Ascending aorta (tissue), 2 donors: ENCODE measurements at regions not wholly inside any gene's neighbourhood (a gene's known extent, or its start where the extent isn't known, plus 50 kb on each side); places are given as distances from the start of the nearest gene placed in this dataset.

Experiments used
- DNase-seq, 2 donors: peaks; one replicate each; pipeline ENCODE4 v3.0.0-alpha.2; 2019; ENCODE audit warnings: low spot score in 2 of 2
- H3K27ac ChIP-seq, 2 donors: fragments of 200-600 bp; sonication (generic); one replicate each; pipeline ENCODE4 v1.5.1; 2016 to 2017; ENCODE audit warnings: mild to moderate bottlenecking in 1 of 2
- H3K27me3 ChIP-seq: fragments of 200-600 bp; sonication (generic); one replicate; pipeline ENCODE4 v1.5.1; 2017
- H3K36me3 ChIP-seq, 2 donors: fragments of 200-600 bp; sonication (generic); one replicate each; pipeline ENCODE4 v1.5.1; 2016
- H3K4me1 ChIP-seq, 2 donors: fragments of 200-600 bp; sonication (generic); one replicate each; pipeline ENCODE4 v1.5.1; 2016 to 2017; ENCODE audit warnings: mild to moderate bottlenecking in 1 of 2
- H3K4me3 ChIP-seq, 2 donors: fragments of 200-600 bp; sonication (generic); one replicate each; pipeline ENCODE4 v1.5.1; 2016 to 2017; ENCODE audit warnings: mild to moderate bottlenecking in 1 of 2
- H3K9me3 ChIP-seq, 2 donors: fragments of 200-600 bp; sonication (generic); one replicate each; pipeline ENCODE4 v1.5.1; 2016
- intact Hi-C: fragments of 100-400 bp; cut with DNase I; formaldehyde crosslinking; loops from one replicate; pipeline ENCODE4 v1.15.1; 2023
- TF ChIP-seq, protein P1 (sequence below), 3 experiments: fragments of 200-600 bp in 2 of 3; fragments of 450-650 bp in 1 of 3; sonication (generic) in 2 of 3; IDR thresholded peaks; one replicate each; pipeline ENCODE4 v1.5.1; 2016 to 2019; ENCODE audit warnings: antibody characterized with exemption in 3 of 3, mild to moderate bottlenecking in 1 of 3, moderate library complexity in 1 of 3

DNA sequence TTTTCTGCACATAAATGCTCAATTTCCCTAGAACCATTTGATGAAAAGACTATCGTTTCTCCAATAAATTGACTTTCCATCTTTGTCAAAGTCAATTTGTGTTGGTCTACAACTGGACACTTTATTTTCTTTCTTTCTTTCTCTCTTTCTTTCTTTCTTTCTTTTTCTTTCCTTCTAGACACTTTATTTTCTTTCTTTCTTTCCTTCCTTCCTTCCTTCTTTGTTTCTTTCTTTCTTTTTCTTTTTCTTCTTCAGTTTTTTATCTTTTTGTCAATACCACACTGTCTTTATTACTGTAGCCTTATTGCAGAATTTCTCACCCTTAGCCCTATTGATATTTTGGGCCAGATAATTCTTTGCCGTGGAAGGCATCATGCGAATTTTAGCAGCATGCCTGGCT lies 73.5 kb downstream of the FASLG start:
- H3K4me1 ChIP-seq, result no peaks in the 10 kb centered on the region
- TF ChIP-seq, protein P1, sequence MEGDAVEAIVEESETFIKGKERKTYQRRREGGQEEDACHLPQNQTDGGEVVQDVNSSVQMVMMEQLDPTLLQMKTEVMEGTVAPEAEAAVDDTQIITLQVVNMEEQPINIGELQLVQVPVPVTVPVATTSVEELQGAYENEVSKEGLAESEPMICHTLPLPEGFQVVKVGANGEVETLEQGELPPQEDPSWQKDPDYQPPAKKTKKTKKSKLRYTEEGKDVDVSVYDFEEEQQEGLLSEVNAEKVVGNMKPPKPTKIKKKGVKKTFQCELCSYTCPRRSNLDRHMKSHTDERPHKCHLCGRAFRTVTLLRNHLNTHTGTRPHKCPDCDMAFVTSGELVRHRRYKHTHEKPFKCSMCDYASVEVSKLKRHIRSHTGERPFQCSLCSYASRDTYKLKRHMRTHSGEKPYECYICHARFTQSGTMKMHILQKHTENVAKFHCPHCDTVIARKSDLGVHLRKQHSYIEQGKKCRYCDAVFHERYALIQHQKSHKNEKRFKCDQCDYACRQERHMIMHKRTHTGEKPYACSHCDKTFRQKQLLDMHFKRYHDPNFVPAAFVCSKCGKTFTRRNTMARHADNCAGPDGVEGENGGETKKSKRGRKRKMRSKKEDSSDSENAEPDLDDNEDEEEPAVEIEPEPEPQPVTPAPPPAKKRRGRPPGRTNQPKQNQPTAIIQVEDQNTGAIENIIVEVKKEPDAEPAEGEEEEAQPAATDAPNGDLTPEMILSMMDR (IDR thresholded peaks at IDR 0.05), result no peak
- no peaks in the 10 kb centered on the region for H3K9me3 ChIP-seq
- intact Hi-C loops, result no loop called here
- H3K27ac ChIP-seq, result no peak overlapping the region
- no peaks in the 10 kb centered on the region for H3K36me3 ChIP-seq
- H3K27me3 ChIP-seq, result no peaks in the 10 kb centered on the region
- DNase-seq, result no peak
- no peak overlapping the region for H3K4me3 ChIP-seq

DNA sequence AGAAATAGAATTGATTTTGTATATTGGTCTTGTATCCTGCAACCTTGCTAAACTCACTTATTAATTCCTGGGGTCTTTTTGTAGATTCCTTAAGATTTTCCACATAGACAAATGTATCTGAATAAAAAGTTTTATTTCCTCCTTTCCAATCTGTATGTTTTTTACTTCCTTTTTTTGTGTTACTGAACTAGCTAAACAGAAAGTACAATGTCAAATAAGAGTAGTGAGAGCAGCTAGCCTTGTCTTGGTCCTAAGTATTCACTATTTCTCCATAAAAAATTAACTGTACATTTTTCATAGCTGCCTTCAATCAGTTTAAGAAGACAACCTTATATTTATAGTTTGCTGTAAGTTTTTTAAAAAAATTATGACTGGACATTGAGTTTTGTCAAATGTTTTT lies 74.9 kb downstream of the FASLG start:
- Histone ChIP-seq H3K4me3 (no peak overlapping the region), H3K4me1 (no peaks in the 10 kb centered on the region), H3K27me3 (no peaks in the 10 kb centered on the region), H3K27ac (no peak overlapping the region), H3K36me3 (no peaks in the 10 kb centered on the region), H3K9me3 (no peaks in the 10 kb centered on the region)
- TF ChIP-seq, protein P1 (IDR thresholded peaks at IDR 0.05), result no peak
- intact Hi-C loops, result no loop called here
- no peak for DNase-seq

- Histone ChIP-seq H3K4me3 (no peak overlapping the region), H3K27me3 (no peaks in the 10 kb centered on the region), H3K4me1 (no peaks in the 10 kb centered on the region), H3K9me3 (no peaks in the 10 kb centered on the region), H3K27ac (no peak overlapping the region), H3K36me3 (no peaks in the 10 kb centered on the region)
- no peak for DNase-seq
- TF ChIP-seq, protein P1 (IDR thresholded peaks at IDR 0.05), result no peak
- intact Hi-C loops, result no loop called here
Measured at GRCh38 chr1:172738389-172738788, 79.5 kb downstream of the FASLG start.

- intact Hi-C loops, result loop anchor here (5.0 to 10.0 kb wide), 2 partner anchors 469 to 1082 kb away; partner anchors contain the start of genes CENPL and DARS2
- Histone ChIP-seq H3K27ac (no peak overlapping the region), H3K27me3 (no peaks in the 10 kb centered on the region), H3K4me1 (no peaks in the 10 kb centered on the region), H3K4me3 (no peak overlapping the region), H3K9me3 (no peaks in the 10 kb centered on the region), H3K36me3 (no peaks in the 10 kb centered on the region)
- no peak for DNase-seq
- TF ChIP-seq, protein P1 (IDR thresholded peaks at IDR 0.05), result peak; percentile 18 to 59 (median 57)
Measured at GRCh38 chr1:172742599-172743500, 83.9 kb downstream of the FASLG start.

DNA sequence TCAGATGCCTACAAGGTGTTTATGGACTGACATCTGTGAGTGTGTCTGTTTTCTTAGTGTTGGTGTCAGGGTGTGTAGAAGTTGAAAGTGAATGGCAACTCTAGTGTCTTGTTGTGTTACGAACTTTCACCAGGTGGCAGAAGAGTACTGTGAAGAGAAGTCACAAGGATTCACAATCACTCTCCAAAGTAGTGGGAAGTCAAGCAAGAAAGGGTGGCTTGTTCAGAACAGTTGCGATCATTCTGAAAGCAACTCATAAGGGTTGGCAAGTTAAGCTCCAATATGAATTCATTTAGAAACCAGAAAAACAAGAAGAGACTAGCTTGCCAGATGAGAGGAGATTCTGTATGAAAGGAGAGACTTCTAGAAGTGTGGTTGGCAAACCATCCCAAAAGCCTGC lies 86.1 kb downstream of the FASLG start:
- Histone ChIP-seq H3K9me3 (no peaks in the 10 kb centered on the region), H3K4me3 (no peak overlapping the region), H3K27ac (no peak overlapping the region), H3K36me3 (no peaks in the 10 kb centered on the region), H3K27me3 (no peaks in the 10 kb centered on the region), H3K4me1 (no peaks in the 10 kb centered on the region)
- TF ChIP-seq, protein P1 (IDR thresholded peaks at IDR 0.05), result peak; percentile 29 to 42 (median 42)
- intact Hi-C loops, result loop anchor here (10.0 kb wide), 1 partner anchor 1080 kb away; the partner anchor contains the start of genes CENPL and DARS2
- no peak for DNase-seq
